ENCODE measurements at regions not wholly inside any gene's neighbourhood (a gene's known extent, or its start where the extent isn't known, plus 50 kb on each side); places are given as distances from the start of the nearest gene placed in this dataset.

DNA sequence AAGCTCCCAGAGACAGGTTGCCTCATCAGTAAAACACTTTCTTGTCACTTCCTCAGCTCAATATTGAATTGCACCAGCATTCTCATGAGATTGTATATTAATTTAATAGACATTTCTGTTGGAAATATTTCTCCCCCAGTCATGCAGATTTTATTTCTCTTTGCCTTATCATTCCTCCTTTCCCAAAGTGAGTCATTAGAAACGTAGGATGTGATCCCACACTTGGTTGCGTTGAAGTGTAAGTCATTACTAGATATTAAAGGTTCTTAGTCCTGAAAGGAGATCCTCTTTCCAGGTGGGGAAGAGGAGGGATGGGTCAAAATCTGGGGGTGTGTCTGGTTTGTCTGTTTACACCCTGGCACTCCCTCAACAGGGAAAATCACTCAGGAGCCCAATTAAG lies 438.2 kb downstream of the SLC4A3 start:
- WGBS (ENCODE audit: insufficient coverage, low coverage, missing lambda C conversion rate), result 0% methylated on average over 2 of the region's 2 CpGs
- FAIRE-seq (no peak), DNase-seq (ENCODE audit: extremely low read depth in 1 of 4, low spot score in 3 of 4) (no peak), ATAC-seq (no peak)
- Histone ChIP-seq H3K4me3 (no peak overlapping the region), H2AFZ (ENCODE audit: low read depth, low read length) (no peak overlapping the region), H3K9me3 (replicated peaks; ENCODE audit: control insufficient read depth, insufficient read depth, low read depth, low read length) (no peaks in the 10 kb centered on the region), H3K27ac (ENCODE audit: extremely low read depth, low read depth, low read length) (no peak overlapping the region), H3K27me3 (ENCODE audit: control insufficient read depth in 2 of 2, insufficient read depth in 2 of 2, low read length in 2 of 2) (no peaks in the 10 kb centered on the region), H3K36me3 (ENCODE audit: control insufficient read depth, insufficient read depth, low read length) (no peaks in the 10 kb centered on the region), H3K9ac (ENCODE audit: insufficient read depth in 1 of 2, low read depth in 2 of 2, low read length in 2 of 2) (no peak overlapping the region), H3K4me1 (replicated peaks in 1 of 2; ENCODE audit: control insufficient read depth in 2 of 2, insufficient read depth in 2 of 2, low read length in 2 of 2) (no peaks in the 10 kb centered on the region), H3K4me2 (ENCODE audit: insufficient read depth, low read length) (no peak overlapping the region), H4K20me1 (replicated peaks; ENCODE audit: control insufficient read depth, insufficient read depth, low read length) (no peaks in the 10 kb centered on the region), H3K79me2 (ENCODE audit: control insufficient read depth, insufficient read depth, low read length) (no peaks in the 10 kb centered on the region), H3K9me1 (ENCODE audit: control insufficient read depth, insufficient read depth, low read length) (no peaks in the 10 kb centered on the region)
- BruUV-seq (replicated peaks), result no TSS peak
- intact Hi-C loops (cut with micrococcal nuclease) (no loop called here), in situ Hi-C loops (cut with MboI) (no loop called here)
- TF ChIP-seq ZNF282 (CRISPR knock-in tag; IDR thresholded peaks at IDR 0.05), result no peak
- ChIA-PET CTCF (ENCODE audit: low intra/inter-chr PET ratio) (no interaction called here), POLR2A (no interaction called here)

GRCh38 chr2:220068846-220069245 lies 441.4 kb downstream of the SLC4A3 start:
- FAIRE-seq, result no peak
- CTCF ChIA-PET (ENCODE audit: low intra/inter-chr PET ratio), result no interaction called here
- intact Hi-C loops (cut with micrococcal nuclease) (no loop called here), in situ Hi-C loops (cut with MboI) (no loop called here)
- ATAC-seq, result no peak
- no peak overlapping the region for H3K4me2 ChIP-seq (ENCODE audit: insufficient read depth, low read length)
- no peak overlapping the region for H3K4me3 ChIP-seq
- no peaks in the 10 kb centered on the region for H3K9me3 ChIP-seq (replicated peaks; ENCODE audit: control insufficient read depth, insufficient read depth, low read depth, low read length)
- no peaks in the 10 kb centered on the region for H3K27me3 ChIP-seq (ENCODE audit: control insufficient read depth in 2 of 2, insufficient read depth in 2 of 2, low read length in 2 of 2)
- H3K9me1 ChIP-seq (ENCODE audit: control insufficient read depth, insufficient read depth, low read length), result no peaks in the 10 kb centered on the region
- H3K9ac ChIP-seq (ENCODE audit: insufficient read depth in 1 of 2, low read depth in 2 of 2, low read length in 2 of 2), result no peak overlapping the region
- no peak for TF ChIP-seq TBP (optimal IDR thresholded peaks at IDR 0.05; ENCODE audit: low read depth, low read length)
- no peak for TF ChIP-seq L3MBTL2 (IDR thresholded peaks at IDR 0.05)
- TF ChIP-seq BMI1 (IDR thresholded peaks at IDR 0.05; ENCODE audit: low read length), result no peak
- no peak for TF ChIP-seq KDM2B (CRISPR knock-in tag; IDR thresholded peaks at IDR 0.05)
- TF ChIP-seq ZNF444 (CRISPR knock-in tag; IDR thresholded peaks at IDR 0.05), result no peak
- TF ChIP-seq NFE2L1 (tag; IDR thresholded peaks at IDR 0.05; ENCODE audit: borderline replicate concordance, low read depth), result no peak
- TF ChIP-seq ZBTB2 (IDR thresholded peaks at IDR 0.05), result no peak
- no peak for TF ChIP-seq MAX (CRISPR knock-in tag; IDR thresholded peaks at IDR 0.05)
- no peak for TF ChIP-seq MAFF (IDR thresholded peaks at IDR 0.05; ENCODE audit: low read length)
- no peak for TF ChIP-seq ZFPM2 (CRISPR knock-in tag; IDR thresholded peaks at IDR 0.05)
- TF ChIP-seq ZNF79 (CRISPR knock-in tag; IDR thresholded peaks at IDR 0.05; ENCODE audit: low read depth), result no peak
- no peak for TF ChIP-seq ARID1B (IDR thresholded peaks at IDR 0.05)
- DNase-seq (ENCODE audit: extremely low read depth in 1 of 4, low spot score in 3 of 4), result no peak
- H2AFZ ChIP-seq (ENCODE audit: low read depth, low read length), result no peak overlapping the region
- H4K20me1 ChIP-seq (replicated peaks; ENCODE audit: control insufficient read depth, insufficient read depth, low read length), result no peaks in the 10 kb centered on the region
- WGBS (ENCODE audit: insufficient coverage, low coverage, missing lambda C conversion rate), result 0% methylated on average over 2 of the region's 2 CpGs
- POLR2A ChIA-PET, result no interaction called here
- no peaks in the 10 kb centered on the region for H3K36me3 ChIP-seq (ENCODE audit: control insufficient read depth, insufficient read depth, low read length)
- no TSS peak for BruUV-seq (replicated peaks)
- H3K79me2 ChIP-seq (ENCODE audit: control insufficient read depth, insufficient read depth, low read length), result no peaks in the 10 kb centered on the region
- H3K4me1 ChIP-seq (replicated peaks in 1 of 2; ENCODE audit: control insufficient read depth in 2 of 2, insufficient read depth in 2 of 2, low read length in 2 of 2), result no peaks in the 10 kb centered on the region
- H3K27ac ChIP-seq (ENCODE audit: extremely low read depth, low read depth, low read length), result no peak overlapping the region

All from K562 (cell line).